ENCODE measurements at regions not wholly inside any gene's neighbourhood (a gene's known extent, or its start where the extent isn't known, plus 50 kb on each side); places are given as distances from the start of the nearest gene placed in this dataset.

- no peak for TF ChIP-seq CTCF (optimal IDR thresholded peaks at IDR 0.05 in 1 of 3, IDR thresholded peaks at IDR 0.05 in 1 of 3, conservative IDR thresholded peaks at IDR 0.05 in 1 of 3; ENCODE audit: extremely low read depth in 1 of 3, insufficient read depth in 2 of 3, low read length in 3 of 3)
- no peak for TF ChIP-seq EZH2 (IDR thresholded peaks at IDR 0.05; ENCODE audit: low read length)
Measured at GRCh38 chrX:11893933-11894710, 136.1 kb downstream of the MSL3 start.
